ENCODE measurements at regions not wholly inside any gene's neighbourhood (a gene's known extent, or its start where the extent isn't known, plus 50 kb on each side); places are given as distances from the start of the nearest gene placed in this dataset.

DNA sequence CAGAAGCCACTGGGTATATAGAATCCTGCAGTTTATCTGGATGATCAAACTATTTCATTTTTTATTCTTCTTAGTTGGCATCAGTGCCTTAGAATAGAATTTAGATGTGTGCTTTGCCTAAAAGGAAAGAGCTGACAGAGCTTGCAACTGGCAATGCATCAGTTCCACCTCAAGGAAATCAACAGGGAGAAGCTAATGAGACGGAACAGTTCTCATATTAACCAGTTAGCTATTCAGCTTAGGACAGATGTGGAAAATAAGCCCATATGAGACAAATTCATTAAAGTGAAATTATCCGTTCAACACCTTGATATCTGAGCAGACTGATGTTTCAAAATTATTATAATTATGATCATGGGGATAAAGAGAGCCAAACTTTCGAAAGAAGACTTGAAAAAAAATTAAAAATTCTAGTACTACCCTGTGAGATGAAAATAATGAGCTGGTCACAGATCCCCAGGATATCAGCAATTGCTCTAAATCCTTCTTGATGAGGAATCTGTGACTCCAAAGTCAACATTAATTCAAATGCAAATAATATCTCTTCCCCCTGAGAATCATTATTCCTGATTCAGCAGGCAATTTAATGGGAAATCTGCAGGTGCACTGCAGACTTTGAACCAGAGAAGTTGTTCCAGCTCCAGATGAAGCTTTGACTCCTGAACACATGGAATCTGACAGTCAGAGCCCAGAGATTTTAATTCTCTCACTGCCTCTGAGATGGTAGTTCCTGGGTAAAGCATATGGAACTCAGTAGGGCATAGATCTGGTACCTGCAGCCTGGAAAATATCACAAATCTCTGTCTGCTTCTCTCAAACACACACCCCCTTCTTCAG, 486.8 kb downstream of the FOXO1 start:
- TF ChIP-seq, protein P1, sequence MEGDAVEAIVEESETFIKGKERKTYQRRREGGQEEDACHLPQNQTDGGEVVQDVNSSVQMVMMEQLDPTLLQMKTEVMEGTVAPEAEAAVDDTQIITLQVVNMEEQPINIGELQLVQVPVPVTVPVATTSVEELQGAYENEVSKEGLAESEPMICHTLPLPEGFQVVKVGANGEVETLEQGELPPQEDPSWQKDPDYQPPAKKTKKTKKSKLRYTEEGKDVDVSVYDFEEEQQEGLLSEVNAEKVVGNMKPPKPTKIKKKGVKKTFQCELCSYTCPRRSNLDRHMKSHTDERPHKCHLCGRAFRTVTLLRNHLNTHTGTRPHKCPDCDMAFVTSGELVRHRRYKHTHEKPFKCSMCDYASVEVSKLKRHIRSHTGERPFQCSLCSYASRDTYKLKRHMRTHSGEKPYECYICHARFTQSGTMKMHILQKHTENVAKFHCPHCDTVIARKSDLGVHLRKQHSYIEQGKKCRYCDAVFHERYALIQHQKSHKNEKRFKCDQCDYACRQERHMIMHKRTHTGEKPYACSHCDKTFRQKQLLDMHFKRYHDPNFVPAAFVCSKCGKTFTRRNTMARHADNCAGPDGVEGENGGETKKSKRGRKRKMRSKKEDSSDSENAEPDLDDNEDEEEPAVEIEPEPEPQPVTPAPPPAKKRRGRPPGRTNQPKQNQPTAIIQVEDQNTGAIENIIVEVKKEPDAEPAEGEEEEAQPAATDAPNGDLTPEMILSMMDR (IDR thresholded peaks at IDR 0.05) = no peak

DNA sequence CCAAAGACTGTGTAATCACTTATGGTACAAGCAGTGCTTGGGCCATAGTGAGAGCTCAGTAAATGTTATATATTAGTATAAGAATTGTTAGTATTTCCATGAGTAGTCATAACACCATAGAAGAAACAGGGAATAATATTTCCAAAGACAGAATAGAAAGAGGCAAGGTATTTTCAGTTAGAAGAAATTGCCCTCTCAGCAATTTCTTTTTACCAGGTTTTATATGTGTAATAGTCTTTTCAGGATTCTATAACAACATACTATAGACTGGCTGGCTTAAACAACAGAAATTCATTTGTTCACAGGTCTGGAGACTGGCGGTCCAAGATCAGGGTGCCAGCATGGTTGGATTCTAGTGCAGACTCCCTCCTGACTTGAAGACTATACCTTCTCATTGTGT, 485.7 kb downstream of the FOXO1 start:
- TF ChIP-seq, protein P1 (IDR thresholded peaks at IDR 0.05) = no peak

DNA sequence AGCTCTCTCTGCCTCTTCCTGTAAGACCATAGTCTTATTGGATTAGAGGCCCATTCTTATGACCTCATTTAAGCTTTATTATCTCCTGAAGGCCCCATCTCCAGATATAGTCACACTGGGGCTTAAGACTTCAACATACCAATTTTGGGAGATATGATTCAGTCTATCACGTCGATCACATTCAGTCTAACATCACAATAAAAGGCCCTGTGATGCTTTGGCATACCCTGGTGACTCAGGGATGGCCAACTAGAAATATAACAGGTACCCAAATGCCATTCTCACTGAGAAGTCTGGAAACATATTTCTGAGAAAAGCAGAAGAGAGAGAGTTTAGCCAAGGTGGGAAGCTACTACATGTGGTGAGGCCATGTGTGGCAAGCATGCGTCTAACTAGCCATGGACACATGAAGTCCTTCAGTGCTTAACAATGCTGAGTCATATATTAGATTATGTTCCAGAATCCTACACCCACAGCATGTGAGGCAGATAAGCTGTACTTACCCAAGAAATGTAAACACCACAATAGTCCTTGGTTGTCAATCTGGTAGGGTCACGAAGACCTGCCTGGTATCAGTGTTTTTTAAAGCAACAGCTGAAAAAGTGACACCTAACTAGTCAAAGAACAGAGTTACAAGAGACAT, 485.1 kb downstream of the FOXO1 start:
- TF ChIP-seq, protein P1 (IDR thresholded peaks at IDR 0.05) = no peak

DNA sequence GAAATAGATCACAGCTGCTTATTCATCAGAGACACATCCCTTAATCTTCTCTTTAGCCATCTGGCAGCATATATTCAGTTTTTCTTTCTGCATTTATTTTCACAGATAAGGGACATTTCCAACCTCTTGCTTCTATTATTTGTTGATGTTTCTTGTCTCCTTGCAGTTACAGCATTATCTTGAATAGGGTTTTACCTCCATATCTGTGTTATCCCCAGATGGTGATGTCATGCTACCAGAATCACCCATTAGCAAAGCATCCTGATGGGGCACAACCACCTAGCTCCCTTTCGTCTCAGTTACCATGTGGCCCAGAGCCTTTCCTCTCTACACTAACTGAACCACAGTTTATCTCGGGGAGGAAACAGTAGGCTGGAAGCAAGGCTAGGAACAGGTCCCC, 483.9 kb downstream of the FOXO1 start:
- TF ChIP-seq, protein P1 (IDR thresholded peaks at IDR 0.05) = no peak

DNA sequence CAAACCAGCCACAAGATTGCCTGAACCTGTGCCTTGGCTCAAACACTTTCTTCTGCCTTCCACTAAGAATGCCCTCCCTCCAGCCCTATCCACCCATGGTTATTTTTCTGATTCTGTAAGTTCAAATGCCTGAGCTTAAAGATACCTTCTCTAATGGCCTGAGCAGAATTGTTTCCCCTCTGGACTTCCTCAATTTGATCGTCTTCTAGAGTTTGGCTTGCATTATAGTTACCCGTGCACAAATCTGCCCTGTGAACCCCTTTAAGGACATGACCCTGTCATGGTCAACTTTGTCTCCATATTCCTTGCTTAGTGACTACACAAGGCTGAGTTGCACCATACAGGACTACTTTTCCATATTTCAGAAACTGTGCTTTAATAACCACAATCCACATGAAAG, 481.0 kb downstream of the FOXO1 start:
- TF ChIP-seq, protein P1 (IDR thresholded peaks at IDR 0.05) = no peak

DNA sequence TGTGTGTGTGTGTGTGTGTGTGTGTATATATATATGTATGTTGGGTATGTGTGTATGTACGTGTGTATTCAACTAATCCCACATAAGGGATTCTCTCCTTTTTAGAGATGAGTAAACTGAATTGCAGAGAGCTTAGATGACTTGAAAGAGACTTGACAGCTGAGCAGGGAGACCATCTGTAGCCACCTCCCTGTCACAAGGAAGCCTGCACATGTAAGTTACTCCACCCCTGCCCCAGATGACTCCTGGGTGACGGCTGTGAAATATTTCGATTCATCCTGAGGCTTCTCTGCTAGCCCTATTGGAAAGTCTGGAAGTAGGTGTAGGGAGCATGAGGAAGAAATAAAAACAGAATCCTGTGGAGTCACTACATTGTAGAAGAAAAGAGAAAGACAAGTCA, 480.4 kb downstream of the FOXO1 start:
- TF ChIP-seq, protein P1 (IDR thresholded peaks at IDR 0.05) = no peak

DNA sequence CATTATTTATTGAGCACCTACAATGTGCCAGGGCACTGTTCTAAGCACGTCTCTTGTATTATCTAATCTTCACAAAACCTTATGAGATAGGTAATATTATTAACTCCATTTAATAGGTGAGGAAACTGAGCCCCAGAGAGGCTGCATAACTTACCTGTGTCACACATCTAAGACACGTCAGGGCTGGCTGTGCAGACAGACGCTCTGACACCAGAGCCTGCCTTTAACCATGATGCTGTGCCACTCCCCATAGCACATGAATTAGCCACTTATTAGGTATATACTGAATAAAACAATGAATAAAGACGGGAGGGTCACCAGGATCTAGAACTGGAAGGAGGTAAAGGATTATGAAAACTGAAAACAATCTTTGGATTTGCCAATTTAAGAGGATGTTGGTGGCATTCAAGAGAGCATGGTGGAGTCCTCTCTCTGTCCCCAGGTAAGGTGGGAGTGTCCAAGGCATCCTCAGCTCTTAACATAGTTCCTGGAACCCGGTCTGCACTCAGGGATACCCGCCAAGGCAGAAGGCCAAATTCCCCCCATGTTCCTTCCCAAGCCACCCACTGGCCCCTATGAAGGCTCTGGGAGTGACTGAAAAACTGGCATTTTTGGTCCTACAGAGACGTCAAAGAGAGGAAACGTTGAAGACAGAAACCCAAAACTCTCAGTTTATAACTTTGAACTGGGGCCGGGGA, 479.7 kb downstream of the FOXO1 start:
- TF ChIP-seq, protein P1 (IDR thresholded peaks at IDR 0.05) = no peak
